Psoas muscle (tissue), 7 donors: ENCODE measurements at regions not wholly inside any gene's neighbourhood (a gene's known extent, or its start where the extent isn't known, plus 50 kb on each side); places are given as distances from the start of the nearest gene placed in this dataset.

Experiments used
- ATAC-seq, 4 donors: fragments of 200-7000 bp; cut with Tn5 transposase; one replicate each; pipeline ENCODE4 v1.9.1; 2020; ENCODE audit warnings: moderate library complexity in 3 of 4, mild to moderate bottlenecking in 2 of 4
- DNase-seq, 2 donors: peaks; one replicate each; pipeline ENCODE4 v3.0.0-alpha.2; 2020
- H3K27ac ChIP-seq: fragments of 200-600 bp; one replicate; pipeline ENCODE4 v1.8.0; 2022
- H3K27me3 ChIP-seq, 3 donors: fragments of 200-600 bp in 1 of 3; one replicate each; pipeline versions ENCODE4 v1.6.1 to v1.8.0; 2013 to 2022; ENCODE audit warnings: low read length in 2 of 3, mild to moderate bottlenecking in 2 of 3, moderate library complexity in 1 of 3; ENCODE audit not compliant: insufficient read depth in 3 of 3
- H3K36me3 ChIP-seq, 2 donors: fragments of 200-600 bp in 1 of 2; one replicate each; pipeline versions ENCODE4 v1.6.1 to v1.8.0; 2013 to 2022; ENCODE audit warnings: low read depth in 1 of 2, mild to moderate bottlenecking in 1 of 2, moderate library complexity in 1 of 2; ENCODE audit not compliant: insufficient read depth in 1 of 2
- H3K4me1 ChIP-seq: fragments of 200-600 bp; one replicate; pipeline ENCODE4 v1.8.0; 2022
- H3K4me3 ChIP-seq: fragments of 200-600 bp; one replicate; pipeline ENCODE4 v1.8.0; 2022; ENCODE audit warnings: mild to moderate bottlenecking
- H3K9me3 ChIP-seq: fragments of 200-600 bp; one replicate; pipeline ENCODE4 v1.8.0; 2022
- WGBS, 3 donors: extraction: QIAGEN DNeasy Blood & Tissue Kit; methylation state at CpG; one replicate each; pipeline versions ENCODE4 v1.1.6 to v1.1.7; 2013; 5-methylcytosine and 5-hydroxymethylcytosine counted together
- intact Hi-C, 2 donors: fragments of 100-400 bp; cut with DNase I; formaldehyde crosslinking; loops; one replicate each; pipeline versions ENCODE4 v1.11.0 to v1.14.2; 2022
- TF ChIP-seq, protein P1 (sequence below): fragments of 200-600 bp; IDR thresholded peaks from one replicate; pipeline ENCODE4 v1.8.0; 2022; ENCODE audit warnings: antibody characterized with exemption
- donor health status: healthy with polysubstance abuse.
- donor health status: DM: no; HTN: no; CAD: no; lungs with moderate emphysema.
- donor health status: Bipolar disorder and iron deficiency.
- donor health status: healthy.
- donor health status: DM: yes; HTN: yes; CAD: no.
- donor health status: DM: no; HTN: no; CAD: no.
- donor health status: DM: yes; HTN: yes; CAD: no.

DNA sequence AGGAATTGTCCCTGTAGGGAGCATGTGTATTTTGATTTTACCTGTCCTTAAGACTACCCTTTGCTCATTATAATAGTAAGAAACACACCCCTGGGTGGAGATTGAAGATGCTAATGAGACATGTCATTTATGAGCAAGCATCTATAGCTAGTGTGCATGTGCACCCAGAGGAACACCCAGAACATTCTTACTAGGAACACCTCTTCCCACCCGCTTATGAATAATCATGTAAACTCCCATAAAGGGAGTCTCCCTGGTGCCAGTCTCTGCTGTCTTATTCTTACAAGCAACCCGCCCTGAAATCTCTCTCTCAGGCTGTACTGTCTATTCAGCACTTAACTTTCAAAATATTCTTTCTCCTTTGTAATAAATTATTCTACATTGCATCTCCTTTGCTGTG is 1227.3 kb downstream of the ROBO1 start:
- Histone ChIP-seq H3K9me3 (peaks cover 4% of the 10 kb centered on the region), H3K4me3 (no peak overlapping the region), H3K27ac (no peak overlapping the region), H3K4me1 (no peaks in the 10 kb centered on the region), H3K27me3 (no peaks in the 10 kb centered on the region), H3K36me3 (no peaks in the 10 kb centered on the region)
- no peak for DNase-seq
- TF ChIP-seq, protein P1, sequence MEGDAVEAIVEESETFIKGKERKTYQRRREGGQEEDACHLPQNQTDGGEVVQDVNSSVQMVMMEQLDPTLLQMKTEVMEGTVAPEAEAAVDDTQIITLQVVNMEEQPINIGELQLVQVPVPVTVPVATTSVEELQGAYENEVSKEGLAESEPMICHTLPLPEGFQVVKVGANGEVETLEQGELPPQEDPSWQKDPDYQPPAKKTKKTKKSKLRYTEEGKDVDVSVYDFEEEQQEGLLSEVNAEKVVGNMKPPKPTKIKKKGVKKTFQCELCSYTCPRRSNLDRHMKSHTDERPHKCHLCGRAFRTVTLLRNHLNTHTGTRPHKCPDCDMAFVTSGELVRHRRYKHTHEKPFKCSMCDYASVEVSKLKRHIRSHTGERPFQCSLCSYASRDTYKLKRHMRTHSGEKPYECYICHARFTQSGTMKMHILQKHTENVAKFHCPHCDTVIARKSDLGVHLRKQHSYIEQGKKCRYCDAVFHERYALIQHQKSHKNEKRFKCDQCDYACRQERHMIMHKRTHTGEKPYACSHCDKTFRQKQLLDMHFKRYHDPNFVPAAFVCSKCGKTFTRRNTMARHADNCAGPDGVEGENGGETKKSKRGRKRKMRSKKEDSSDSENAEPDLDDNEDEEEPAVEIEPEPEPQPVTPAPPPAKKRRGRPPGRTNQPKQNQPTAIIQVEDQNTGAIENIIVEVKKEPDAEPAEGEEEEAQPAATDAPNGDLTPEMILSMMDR: no peak
- whole genome bisulfite sequencing, 3 donors: 85 to 98% (median 87%) methylated on average over 2 of the region's 2 CpGs
- ATAC-seq: no peak
- intact Hi-C loops: no loop called here

DNA sequence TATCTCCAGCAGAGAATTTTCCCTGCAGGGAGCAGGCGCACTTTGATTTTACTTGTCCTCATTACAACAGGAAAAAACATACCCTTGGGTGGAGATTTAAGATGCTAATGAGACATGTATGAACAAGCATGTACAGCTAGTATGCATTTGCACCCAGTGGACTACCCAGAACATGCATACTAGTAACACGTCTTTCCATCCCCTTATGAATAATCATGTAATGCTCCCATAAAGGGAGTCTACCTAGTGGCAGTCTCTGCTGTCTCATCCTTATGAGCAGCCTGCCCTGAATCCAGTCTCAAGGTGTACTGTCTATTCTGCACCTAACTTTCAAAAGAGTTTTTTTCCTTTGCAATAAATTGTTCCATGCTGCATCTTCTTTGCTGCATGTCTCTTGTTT is 1222.0 kb downstream of the ROBO1 start:
- Histone ChIP-seq H3K4me3 (no peak overlapping the region), H3K27ac (no peak overlapping the region), H3K27me3 (no peaks in the 10 kb centered on the region), H3K4me1 (no peaks in the 10 kb centered on the region), H3K9me3 (no peaks in the 10 kb centered on the region), H3K36me3 (no peaks in the 10 kb centered on the region)
- ATAC-seq (no peak), DNase-seq (no peak)
- 92 to 95% (median 94%) methylated on average over 2 of the region's 2 CpGs for WGBS, 3 donors
- TF ChIP-seq, protein P1: no peak
- intact Hi-C loops: no loop called here
